HepG2 (cell line): ENCODE measurements at regions not wholly inside any gene's neighbourhood (a gene's known extent, or its start where the extent isn't known, plus 50 kb on each side); places are given as distances from the start of the nearest gene placed in this dataset.

Experiments used
- ATAC-seq: fragments of 200-7000 bp; cut with Tn5 transposase; 3 replicates; pipeline ENCODE4 v1.9.1; 2020; ENCODE audit warnings: mild to moderate bottlenecking, moderate library complexity
- BruUV-seq: library from RNA; stranded (reverse); fragments of 400-500 nt; replicated peaks from 2 replicates; lab custom pipeline; 2021; lab: Mats Ljungman, UMichigan
- CTCF ChIA-PET: fragments of 300-600 bp; formaldehyde crosslinking; extraction: SDS; loops from one replicate; lab custom pipeline; 2021; ENCODE audit warnings: low total read pairs, inconsistent platforms, low intra/inter-chr PET ratio; lab: Yijun Ruan, JAX
- POLR2A ChIA-PET: fragments of 350-600 bp; sonication (Branson Sonifier 250); formaldehyde crosslinking; loops from one replicate; lab custom pipeline; 2020; ENCODE audit warnings: antibody characterized with exemption, inconsistent platforms; lab: Yijun Ruan, JAX
- DNase-seq: peaks from one replicate; pipeline ENCODE4 v3.0.0-alpha.2; 2015; ENCODE audit warnings: low spot score
- FAIRE-seq: peaks from 3 replicates; lab custom pipeline; 2011; peaks lifted over from hg19 to GRCh38; lab: Jason Lieb, UNC
- H2AFZ ChIP-seq: one replicate; pipeline ENCODE4 v1.6.1; 2011; ENCODE audit warnings: low read length, inconsistent platforms
- H3K27ac ChIP-seq: fragments of 300-600 bp; 3 replicates; pipeline ENCODE4 v1.8.0; 2011; ENCODE audit warnings: mixed run types, mild to moderate bottlenecking, mixed read lengths, low read length, inconsistent platforms; ENCODE audit not compliant: insufficient read depth; ENCODE audit errors: extremely low read length
- H3K27me3 ChIP-seq, 2 experiments: fragments of 200-600 bp in 1 of 2; 2 replicates in 1 of 2; 3 replicates in 1 of 2; pipeline versions ENCODE4 v1.6.0 to v1.8.0; 2011; ENCODE audit warnings: low read length in 2 of 2, mild to moderate bottlenecking in 2 of 2, moderate library complexity in 2 of 2, inconsistent platforms in 1 of 2; ENCODE audit not compliant: insufficient read depth in 2 of 2, control insufficient read depth in 1 of 2
- H3K36me3 ChIP-seq, 2 experiments: fragments of 200-600 bp in 1 of 2; replicated peaks in 1 of 2; 2 replicates in 1 of 2; 3 replicates in 1 of 2; pipeline versions ENCODE4 v1.5.1 to v1.8.0; 2011; ENCODE audit warnings: low read length in 2 of 2, inconsistent platforms in 1 of 2; ENCODE audit not compliant: insufficient read depth in 2 of 2, control insufficient read depth in 1 of 2
- H3K4me1 ChIP-seq: 2 replicates; pipeline ENCODE4 v1.5.1; 2012; ENCODE audit warnings: low read length, inconsistent platforms; ENCODE audit not compliant: insufficient read depth
- H3K4me2 ChIP-seq: 2 replicates; pipeline ENCODE4 v1.6.0; 2011; ENCODE audit warnings: low read depth, low read length, inconsistent platforms
- H3K4me3 ChIP-seq, 3 experiments: fragments of 200-600 bp in 1 of 3; sonication (generic), shearing (Covaris generic) in 1 of 3; replicated peaks in 1 of 3; 2 replicates each; pipeline ENCODE4 v1.5.1; 2011 to 2016; ENCODE audit warnings: low read length in 3 of 3, inconsistent platforms in 2 of 3, low read depth in 2 of 3, mild to moderate bottlenecking in 2 of 3, control low read depth in 1 of 3, mixed read lengths in 1 of 3; ENCODE audit not compliant: insufficient read depth in 1 of 3
- H3K79me2 ChIP-seq: one replicate; pipeline ENCODE4 v1.6.1; 2011; ENCODE audit warnings: low read length, inconsistent platforms; ENCODE audit not compliant: insufficient read depth
- H3K9ac ChIP-seq: 2 replicates; pipeline ENCODE4 v1.6.0; 2011; ENCODE audit warnings: mild to moderate bottlenecking, low read depth, low read length, inconsistent platforms; ENCODE audit not compliant: insufficient read depth
- H3K9me3 ChIP-seq: 2 replicates; pipeline ENCODE4 v1.5.1; 2012; ENCODE audit warnings: mild to moderate bottlenecking, low read length
- H4K20me1 ChIP-seq: 2 replicates; pipeline ENCODE4 v1.6.0; 2011; ENCODE audit warnings: inconsistent platforms, mild to moderate bottlenecking, low read length, moderate library complexity; ENCODE audit not compliant: insufficient read depth
- NR2F6 ChIP-seq, 2 experiments: IDR thresholded peaks; 2 replicates each; pipeline ENCODE4 v1.6.1; 2016; ENCODE audit warnings: antibody characterized with exemption in 1 of 2, mild to moderate bottlenecking in 1 of 2
- PRMT3 ChIP-seq: sonication (generic); formaldehyde crosslinking; IDR thresholded peaks from 2 replicates; pipeline ENCODE4 v1.8.1; 2022; ENCODE audit warnings: low read depth, mild to moderate bottlenecking, moderate library complexity, missing genetic modification reagents, borderline replicate concordance
- TIGD3 ChIP-seq: sonication (generic); formaldehyde crosslinking; IDR thresholded peaks from 2 replicates; pipeline ENCODE4 v1.5.1; 2020; ENCODE audit warnings: mild to moderate bottlenecking, missing genetic modification reagents, borderline replicate concordance
- ZBTB49 ChIP-seq: sonication (generic); formaldehyde crosslinking; IDR thresholded peaks from 2 replicates; pipeline ENCODE4 v1.4.0; 2020; ENCODE audit warnings: missing genetic modification reagents, borderline replicate concordance
- ZC3H4 ChIP-seq: sonication (generic); formaldehyde crosslinking; IDR thresholded peaks from 2 replicates; pipeline ENCODE4 v1.4.0; 2020; ENCODE audit warnings: missing genetic modification reagents, borderline replicate concordance
- ZEB1 ChIP-seq: IDR thresholded peaks from 2 replicates; pipeline ENCODE4 v1.6.1; 2012; ENCODE audit warnings: mild to moderate bottlenecking, low read depth, inconsistent platforms; ENCODE audit not compliant: insufficient replicate concordance
- ZNF33B ChIP-seq: sonication (generic); formaldehyde crosslinking; IDR thresholded peaks from 2 replicates; pipeline ENCODE4 v1.5.1; 2020; ENCODE audit warnings: mild to moderate bottlenecking, missing genetic modification reagents
- ZNF616 ChIP-seq: sonication (generic); formaldehyde crosslinking; IDR thresholded peaks from 2 replicates; pipeline ENCODE4 v1.5.0; 2020; ENCODE audit warnings: low read depth, mild to moderate bottlenecking, missing genetic modification reagents
- ZNF646 ChIP-seq: sonication (generic); formaldehyde crosslinking; IDR thresholded peaks from 2 replicates; pipeline ENCODE4 v1.9.0; 2021; ENCODE audit warnings: mild to moderate bottlenecking, missing genetic modification reagents
- ZNF703 ChIP-seq: sonication (generic); formaldehyde crosslinking; IDR thresholded peaks from 2 replicates; pipeline ENCODE4 v1.5.1; 2020; ENCODE audit warnings: missing genetic modification reagents, mild to moderate bottlenecking, moderate library complexity, borderline replicate concordance
- ZNF775 ChIP-seq: sonication (generic); formaldehyde crosslinking; IDR thresholded peaks from 2 replicates; pipeline ENCODE4 v1.4.0; 2020; ENCODE audit warnings: missing genetic modification reagents, mild to moderate bottlenecking, moderate library complexity, borderline replicate concordance
- in situ Hi-C: cut with HindIII; loops from 2 replicates; pipeline ENCODE4 v1.10.0; 2017; ENCODE audit warnings: low pct_unique_long_range_greater_than_20kb; ENCODE audit not compliant: extremely low pct_ligation_motif_present
- intact Hi-C: fragments of 100-400 bp; cut with micrococcal nuclease; formaldehyde crosslinking; loops from one replicate; pipeline ENCODE4 v1.10.0; 2022; ENCODE audit not compliant: unreplicated experiment
- TF ChIP-seq, protein P1 (sequence below), 2 experiments: sonication (generic) in 1 of 2; formaldehyde crosslinking in 1 of 2; IDR thresholded peaks; 2 replicates each; pipeline versions ENCODE4 v1.5.1 to v1.6.1; 2011 to 2020; ENCODE audit warnings: borderline replicate concordance in 1 of 2, low read depth in 1 of 2, low read length in 1 of 2, mild to moderate bottlenecking in 1 of 2, missing genetic modification reagents in 1 of 2, moderate library complexity in 1 of 2

GRCh38 chr3:102753901-102754300 lies 319.1 kb downstream of the ZPLD1 start:
- H3K9me3 ChIP-seq = no peaks in the 10 kb centered on the region
- no peak overlapping the region for H3K4me3 ChIP-seq
- DNase-seq = no peak
- no peaks in the 10 kb centered on the region for H3K79me2 ChIP-seq
- TF ChIP-seq ZNF33B (CRISPR knock-in tag) (no peak), ZNF616 (CRISPR knock-in tag) (no peak), ZBTB49 (no peak), NR2F6 (IDR thresholded peaks at IDR 0.05) (no peak), NR2F6 (CRISPR knock-in tag; IDR thresholded peaks at IDR 0.05) (no peak), ZEB1 (no peak), ZC3H4 (no peak), PRMT3 (CRISPR knock-in tag) (no peak), ZNF703 (CRISPR knock-in tag) (no peak), ZNF775 (CRISPR knock-in tag) (no peak), ZNF646 (CRISPR knock-in tag) (no peak), TIGD3 (CRISPR knock-in tag) (no peak)
- TF ChIP-seq, protein P1, sequence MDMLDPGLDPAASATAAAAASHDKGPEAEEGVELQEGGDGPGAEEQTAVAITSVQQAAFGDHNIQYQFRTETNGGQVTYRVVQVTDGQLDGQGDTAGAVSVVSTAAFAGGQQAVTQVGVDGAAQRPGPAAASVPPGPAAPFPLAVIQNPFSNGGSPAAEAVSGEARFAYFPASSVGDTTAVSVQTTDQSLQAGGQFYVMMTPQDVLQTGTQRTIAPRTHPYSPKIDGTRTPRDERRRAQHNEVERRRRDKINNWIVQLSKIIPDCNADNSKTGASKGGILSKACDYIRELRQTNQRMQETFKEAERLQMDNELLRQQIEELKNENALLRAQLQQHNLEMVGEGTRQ (IDR thresholded peaks at IDR 0.05; ENCODE audit: low read depth, low read length) = no peak
- TF ChIP-seq, protein P1 (CRISPR knock-in tag; IDR thresholded peaks at IDR 0.05; ENCODE audit: borderline replicate concordance) = no peak
- in situ Hi-C loops (no loop called here), intact Hi-C loops (no loop called here)
- H4K20me1 ChIP-seq = no peaks in the 10 kb centered on the region
- CTCF ChIA-PET = no interaction called here
- no peak for FAIRE-seq
- no peak overlapping the region for H2AFZ ChIP-seq
- no peak overlapping the region for H3K4me2 ChIP-seq
- no peaks in the 10 kb centered on the region for H3K27me3 ChIP-seq
- no TSS peak for BruUV-seq
- no peak overlapping the region for H3K9ac ChIP-seq
- POLR2A ChIA-PET = no interaction called here
- no peak overlapping the region for H3K27ac ChIP-seq
- no peaks in the 10 kb centered on the region for H3K4me1 ChIP-seq
- no peaks in the 10 kb centered on the region for H3K36me3 ChIP-seq
- ATAC-seq = no peak
